ENCODE measurements at regions not wholly inside any gene's neighbourhood (a gene's known extent, or its start where the extent isn't known, plus 50 kb on each side); places are given as distances from the start of the nearest gene placed in this dataset.

- DNase-seq: no peak
These were observed 236.3 kb downstream of the HAO1 start for GRCh38 chr20:7703996-7704395.

GRCh38 chr20:7708112-7708511 lies 232.1 kb downstream of the HAO1 start:
- no peak for TF ChIP-seq CTCF (IDR thresholded peaks at IDR 0.05; ENCODE audit: partially characterized antibody, unreplicated experiment)
- no peak for DNase-seq

More at GRCh38 chr20:7703996-7704395, 236.3 kb downstream of the HAO1 start:
- H3K4me1 Mint-ChIP-seq (ENCODE audit: low read depth, unreplicated experiment): peaks cover 17% of the 10 kb centered on the region
- H3K27ac Mint-ChIP-seq (ENCODE audit: unreplicated experiment): peak overlapping the region; percentile 20
- no peak overlapping the region for H3K4me3 Mint-ChIP-seq (ENCODE audit: unreplicated experiment)
- peaks cover 1% of the 10 kb centered on the region for H3K27me3 Mint-ChIP-seq (ENCODE audit: unreplicated experiment)
- no peaks in the 10 kb centered on the region for H3K36me3 Mint-ChIP-seq (ENCODE audit: unreplicated experiment)
- no peak for TF ChIP-seq CTCF (IDR thresholded peaks at IDR 0.05; ENCODE audit: partially characterized antibody, unreplicated experiment)
- H3K9me3 Mint-ChIP-seq (ENCODE audit: unreplicated experiment): no peaks in the 10 kb centered on the region

GRCh38 chr20:7708782-7709181 lies 231.5 kb downstream of the HAO1 start:
- peaks cover 9% of the 10 kb centered on the region for H3K4me1 Mint-ChIP-seq (ENCODE audit: low read depth, unreplicated experiment)
- H3K9me3 Mint-ChIP-seq (ENCODE audit: unreplicated experiment): no peaks in the 10 kb centered on the region
- H3K27ac Mint-ChIP-seq (ENCODE audit: unreplicated experiment): no peak overlapping the region
- no peak overlapping the region for H3K4me3 Mint-ChIP-seq (ENCODE audit: unreplicated experiment)
- no peaks in the 10 kb centered on the region for H3K27me3 Mint-ChIP-seq (ENCODE audit: unreplicated experiment)
- no peak for TF ChIP-seq CTCF (IDR thresholded peaks at IDR 0.05; ENCODE audit: partially characterized antibody, unreplicated experiment)
- DNase-seq: no peak
- H3K36me3 Mint-ChIP-seq (ENCODE audit: unreplicated experiment): no peaks in the 10 kb centered on the region

More at GRCh38 chr20:7708112-7708511, 232.1 kb downstream of the HAO1 start:
- no peak overlapping the region for H3K4me3 Mint-ChIP-seq (ENCODE audit: unreplicated experiment)
- no peaks in the 10 kb centered on the region for H3K36me3 Mint-ChIP-seq (ENCODE audit: unreplicated experiment)
- peaks cover 1% of the 10 kb centered on the region for H3K27me3 Mint-ChIP-seq (ENCODE audit: unreplicated experiment)
- H3K27ac Mint-ChIP-seq (ENCODE audit: unreplicated experiment): no peak overlapping the region
- H3K4me1 Mint-ChIP-seq (ENCODE audit: low read depth, unreplicated experiment): peaks cover 14% of the 10 kb centered on the region
- H3K9me3 Mint-ChIP-seq (ENCODE audit: unreplicated experiment): no peaks in the 10 kb centered on the region

GRCh38 chr20:7710440-7710839 lies 229.8 kb downstream of the HAO1 start:
- no peak overlapping the region for H3K27ac Mint-ChIP-seq (ENCODE audit: unreplicated experiment)
- H3K4me1 Mint-ChIP-seq (ENCODE audit: low read depth, unreplicated experiment): peaks cover 4% of the 10 kb centered on the region
- H3K4me3 Mint-ChIP-seq (ENCODE audit: unreplicated experiment): no peak overlapping the region
- no peaks in the 10 kb centered on the region for H3K36me3 Mint-ChIP-seq (ENCODE audit: unreplicated experiment)
- no peaks in the 10 kb centered on the region for H3K27me3 Mint-ChIP-seq (ENCODE audit: unreplicated experiment)
- no peaks in the 10 kb centered on the region for H3K9me3 Mint-ChIP-seq (ENCODE audit: unreplicated experiment)
- no peak for DNase-seq
- TF ChIP-seq CTCF (IDR thresholded peaks at IDR 0.05; ENCODE audit: partially characterized antibody, unreplicated experiment): no peak

GRCh38 chr20:7712661-7713060 lies 227.6 kb downstream of the HAO1 start:
- Mint-ChIP-seq H3K27ac (ENCODE audit: unreplicated experiment) (no peak overlapping the region), H3K36me3 (ENCODE audit: unreplicated experiment) (no peaks in the 10 kb centered on the region), H3K4me1 (ENCODE audit: low read depth, unreplicated experiment) (peaks cover 14% of the 10 kb centered on the region), H3K9me3 (ENCODE audit: unreplicated experiment) (peaks cover 5% of the 10 kb centered on the region), H3K4me3 (ENCODE audit: unreplicated experiment) (no peak overlapping the region), H3K27me3 (ENCODE audit: unreplicated experiment) (peaks cover 2% of the 10 kb centered on the region)
- DNase-seq: no peak
- no peak for TF ChIP-seq CTCF (IDR thresholded peaks at IDR 0.05; ENCODE audit: partially characterized antibody, unreplicated experiment)
